ENCODE measurements at regions not wholly inside any gene's neighbourhood (a gene's known extent, or its start where the extent isn't known, plus 50 kb on each side); places are given as distances from the start of the nearest gene placed in this dataset.
"Not testable (repeated sequence)": the region's sequence is repeated elsewhere in the genome, so short reads cannot be mapped to it uniquely, and the experiment has no call there.

DNA sequence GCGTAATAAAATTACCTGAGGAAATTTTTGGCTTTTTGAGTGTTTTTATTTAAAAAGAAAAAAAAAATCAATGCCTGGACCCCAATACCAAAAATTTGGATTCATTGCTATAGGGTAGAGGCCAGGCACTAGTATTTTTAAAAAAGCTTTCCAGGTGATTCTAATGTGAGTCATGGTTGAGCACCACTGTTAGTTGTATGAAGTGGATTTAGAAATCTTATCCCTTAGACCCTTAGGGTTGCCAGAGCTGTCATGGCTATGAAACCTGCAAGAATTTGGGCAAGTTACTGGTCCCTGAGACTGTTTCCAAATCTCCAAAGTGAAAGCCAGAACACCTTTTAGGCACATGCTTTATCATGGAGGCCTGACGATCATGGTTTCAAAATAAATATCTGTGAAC lies 262.5 kb downstream of the AHR start:
- Mint-ChIP-seq H3K27ac (no peak overlapping the region), H3K4me3 (no peak overlapping the region), H3K9me3 (peaks cover 2% of the 10 kb centered on the region), H3K4me1 (ENCODE audit: low read depth) (no peaks in the 10 kb centered on the region), H3K27me3 (peaks cover 11% of the 10 kb centered on the region), H3K36me3 (ENCODE audit: low read depth) (no peaks in the 10 kb centered on the region)
- ATAC-seq, result no peak
- TF ChIP-seq, protein P1, sequence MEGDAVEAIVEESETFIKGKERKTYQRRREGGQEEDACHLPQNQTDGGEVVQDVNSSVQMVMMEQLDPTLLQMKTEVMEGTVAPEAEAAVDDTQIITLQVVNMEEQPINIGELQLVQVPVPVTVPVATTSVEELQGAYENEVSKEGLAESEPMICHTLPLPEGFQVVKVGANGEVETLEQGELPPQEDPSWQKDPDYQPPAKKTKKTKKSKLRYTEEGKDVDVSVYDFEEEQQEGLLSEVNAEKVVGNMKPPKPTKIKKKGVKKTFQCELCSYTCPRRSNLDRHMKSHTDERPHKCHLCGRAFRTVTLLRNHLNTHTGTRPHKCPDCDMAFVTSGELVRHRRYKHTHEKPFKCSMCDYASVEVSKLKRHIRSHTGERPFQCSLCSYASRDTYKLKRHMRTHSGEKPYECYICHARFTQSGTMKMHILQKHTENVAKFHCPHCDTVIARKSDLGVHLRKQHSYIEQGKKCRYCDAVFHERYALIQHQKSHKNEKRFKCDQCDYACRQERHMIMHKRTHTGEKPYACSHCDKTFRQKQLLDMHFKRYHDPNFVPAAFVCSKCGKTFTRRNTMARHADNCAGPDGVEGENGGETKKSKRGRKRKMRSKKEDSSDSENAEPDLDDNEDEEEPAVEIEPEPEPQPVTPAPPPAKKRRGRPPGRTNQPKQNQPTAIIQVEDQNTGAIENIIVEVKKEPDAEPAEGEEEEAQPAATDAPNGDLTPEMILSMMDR (IDR thresholded peaks at IDR 0.05), result no peak
- no peak for DNase-seq
- CTCF ChIA-PET, result no interaction called here
- intact Hi-C loops (cut with micrococcal nuclease), result no loop called here
- POLR2A ChIA-PET, result no interaction called here

DNA sequence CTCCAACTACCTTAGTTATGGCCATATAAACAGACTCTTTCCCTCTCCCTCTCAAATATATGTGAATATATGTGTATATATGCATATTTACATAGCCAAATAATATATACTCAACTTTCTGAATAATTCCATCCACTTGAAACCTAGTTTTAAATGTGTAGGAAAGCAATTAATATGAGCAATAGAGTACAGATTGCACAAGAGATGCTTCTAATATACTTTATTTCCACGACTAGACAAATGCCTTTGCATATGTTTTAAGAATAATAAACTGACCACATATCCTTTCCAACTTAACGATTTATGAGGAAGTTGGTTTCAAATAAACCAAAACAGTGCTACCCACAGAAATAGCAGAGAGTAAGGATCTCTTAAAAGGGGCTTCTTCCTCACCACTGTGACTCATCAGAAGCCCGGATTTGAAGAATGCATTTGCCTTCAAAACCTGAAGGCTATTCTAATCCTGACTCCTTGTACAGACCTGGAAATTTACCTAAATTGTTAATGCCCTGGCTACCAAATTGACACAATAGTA lies 266.3 kb downstream of the AHR start:
- POLR2A ChIA-PET, result no interaction called here
- intact Hi-C loops (cut with micrococcal nuclease), result no loop called here
- Mint-ChIP-seq H3K27me3 (peaks cover 9% of the 10 kb centered on the region), H3K36me3 (ENCODE audit: low read depth) (no peaks in the 10 kb centered on the region), H3K9me3 (peaks cover 2% of the 10 kb centered on the region), H3K4me3 (no peak overlapping the region), H3K4me1 (ENCODE audit: low read depth) (no peaks in the 10 kb centered on the region), H3K27ac (no peak overlapping the region)
- CTCF ChIA-PET, result no interaction called here
- DNase-seq (no peak), ATAC-seq (no peak)
- TF ChIP-seq, protein P1 (IDR thresholded peaks at IDR 0.05), result no peak

DNA sequence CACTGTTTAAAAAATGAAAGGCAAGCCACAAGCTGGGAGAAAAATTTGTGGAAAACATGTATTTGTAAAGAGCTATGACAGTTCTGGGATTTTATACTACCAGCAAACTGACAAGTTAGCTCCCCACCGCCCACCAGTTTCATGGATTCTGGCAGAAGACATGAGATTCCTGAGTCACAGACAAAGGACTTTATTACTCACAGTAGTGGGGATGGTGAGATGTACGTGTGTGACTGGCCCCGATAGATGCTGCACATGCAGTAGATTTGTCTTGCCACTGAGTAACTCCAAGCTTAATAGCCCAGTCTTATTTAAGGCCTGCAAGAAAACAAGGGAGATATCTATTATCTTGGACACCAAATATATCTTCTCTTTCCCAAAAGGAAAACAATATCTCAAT lies 281.7 kb downstream of the AHR start:
- no peak overlapping the region for H3K27ac Mint-ChIP-seq
- DNase-seq, result no peak
- ChIA-PET CTCF (no interaction called here), POLR2A (interaction anchor here (0.6 kb wide), 1 partner anchor 166 kb away, joined by 5 read pairs; no protein-coding TSS in a partner anchor)
- intact Hi-C loops (cut with micrococcal nuclease), result no loop called here
- no peak overlapping the region for H3K4me3 Mint-ChIP-seq
- no peak for ATAC-seq
- peaks cover 17% of the 10 kb centered on the region for H3K9me3 Mint-ChIP-seq
- no peaks in the 10 kb centered on the region for H3K36me3 Mint-ChIP-seq (ENCODE audit: low read depth)
- no peaks in the 10 kb centered on the region for H3K4me1 Mint-ChIP-seq (ENCODE audit: low read depth)
- TF ChIP-seq, protein P1 (IDR thresholded peaks at IDR 0.05), result no peak
- H3K27me3 Mint-ChIP-seq, result peaks cover 3% of the 10 kb centered on the region

DNA sequence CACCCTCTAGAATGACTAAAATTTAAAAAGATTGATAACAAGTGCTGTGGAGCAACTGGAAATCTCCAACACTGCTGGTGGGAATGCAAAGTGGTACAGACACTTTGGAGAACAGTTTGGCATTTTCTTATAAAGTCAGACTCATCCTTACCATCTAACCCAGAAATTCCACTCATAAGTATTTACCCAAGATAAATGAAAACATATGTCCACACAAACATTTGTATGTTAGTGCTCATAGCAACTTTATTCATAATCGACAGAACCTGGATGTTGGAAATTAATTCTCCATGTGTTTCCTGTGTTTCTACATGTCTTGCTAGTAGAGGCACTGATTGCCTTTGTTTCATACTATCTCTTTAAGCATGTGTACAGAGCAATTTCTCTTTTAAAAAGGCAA lies 282.4 kb downstream of the AHR start:
- Mint-ChIP-seq H3K4me3 (no peak overlapping the region), H3K27ac (no peak overlapping the region), H3K27me3 (peaks cover 3% of the 10 kb centered on the region), H3K36me3 (ENCODE audit: low read depth) (no peaks in the 10 kb centered on the region), H3K4me1 (ENCODE audit: low read depth) (no peaks in the 10 kb centered on the region), H3K9me3 (peaks cover 17% of the 10 kb centered on the region)
- DNase-seq, result no peak
- TF ChIP-seq, protein P1 (IDR thresholded peaks at IDR 0.05), result no peak
- ChIA-PET POLR2A (interaction anchor here (0.6 kb wide), 1 partner anchor 166 kb away, joined by 5 read pairs; no protein-coding TSS in a partner anchor), CTCF (no interaction called here)
- no peak for ATAC-seq
- intact Hi-C loops (cut with micrococcal nuclease), result no loop called here

DNA sequence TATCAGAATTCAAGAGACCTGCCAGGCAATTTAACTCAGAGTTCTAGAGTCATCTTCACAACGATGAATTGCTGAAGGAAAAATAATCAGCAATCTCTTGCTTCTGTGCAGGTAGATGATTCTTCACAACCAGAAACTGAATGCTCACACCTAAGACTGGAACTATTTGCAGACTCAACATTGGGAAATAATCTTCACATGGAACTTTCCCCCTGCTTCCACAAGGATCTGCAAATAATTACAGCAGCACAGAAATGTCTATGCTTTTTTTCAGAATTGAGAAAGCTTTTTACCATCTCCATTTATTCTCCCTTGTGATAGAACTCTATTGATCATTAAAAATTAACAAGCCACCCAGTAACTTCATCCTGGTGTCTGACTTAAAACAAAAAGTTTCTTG lies 282.8 kb downstream of the AHR start:
- ATAC-seq (no peak), DNase-seq (no peak)
- ChIA-PET CTCF (no interaction called here), POLR2A (no interaction called here)
- Mint-ChIP-seq H3K4me3 (no peak overlapping the region), H3K27ac (no peak overlapping the region), H3K27me3 (peaks cover 3% of the 10 kb centered on the region), H3K4me1 (ENCODE audit: low read depth) (no peaks in the 10 kb centered on the region), H3K9me3 (peaks cover 17% of the 10 kb centered on the region), H3K36me3 (ENCODE audit: low read depth) (no peaks in the 10 kb centered on the region)
- TF ChIP-seq, protein P1 (IDR thresholded peaks at IDR 0.05), result no peak
- intact Hi-C loops (cut with micrococcal nuclease), result no loop called here

DNA sequence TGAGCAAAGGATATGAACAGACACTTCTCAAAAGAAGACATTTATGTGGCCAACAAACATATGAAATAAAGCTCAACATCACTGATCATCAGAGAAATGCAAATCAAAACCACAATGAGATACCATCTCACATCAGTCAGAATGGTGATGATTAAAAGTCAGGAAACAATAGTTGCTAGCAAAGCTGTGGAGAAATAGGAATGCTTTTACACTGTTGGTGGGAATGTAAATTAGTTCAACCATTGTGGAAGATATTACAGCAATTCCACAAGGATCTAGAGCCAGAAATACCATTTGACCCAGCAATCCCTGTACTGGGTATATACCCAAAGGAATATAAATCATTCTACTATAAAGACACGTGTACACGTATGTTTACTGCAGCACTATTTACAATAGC lies 284.2 kb downstream of the AHR start:
- intact Hi-C loops (cut with micrococcal nuclease); H3K4me3 Mint-ChIP-seq; DNase-seq: not testable (repeated sequence)

More for the DNA sequence above, 284.2 kb downstream of the AHR start:
- H3K27me3 Mint-ChIP-seq; CTCF ChIA-PET; H3K9me3 Mint-ChIP-seq; H3K4me1 Mint-ChIP-seq (ENCODE audit: low read depth); H3K36me3 Mint-ChIP-seq (ENCODE audit: low read depth); POLR2A ChIA-PET; ATAC-seq; H3K27ac Mint-ChIP-seq: not testable (repeated sequence)
